Astrocyte of the spinal cord (primary cell): ENCODE measurements at regions not wholly inside any gene's neighbourhood (a gene's known extent, or its start where the extent isn't known, plus 50 kb on each side); places are given as distances from the start of the nearest gene placed in this dataset.

Experiments
- DNase-seq: peaks from one replicate; pipeline ENCODE4 v3.0.0; 2011; ENCODE audit warnings: low read depth, low spot score
- H3K4me3 ChIP-seq: 2 replicates; pipeline ENCODE4 v1.5.1; 2011; ENCODE audit warnings: low read depth, mild to moderate bottlenecking, low read length, moderate library complexity
- CTCF ChIP-seq: IDR thresholded peaks from 2 replicates; pipeline ENCODE4 v1.5.1; 2012; ENCODE audit warnings: low read depth, mild to moderate bottlenecking, low read length, inconsistent platforms
- in situ Hi-C: cut with HindIII; loops from 2 replicates; pipeline ENCODE4 v1.10.0; 2017; ENCODE audit warnings: low sequenced_read_pairs

- in situ Hi-C loops: no loop called here
- DNase-seq: no peak
- no peak for TF ChIP-seq CTCF
- H3K4me3 ChIP-seq: no peak overlapping the region
Measured at GRCh38 chr9:73037613-73038012, 84.8 kb upstream of the ALDH1A1 start.

- peak; percentile 2 for TF ChIP-seq CTCF
- no peak overlapping the region for H3K4me3 ChIP-seq
- in situ Hi-C loops: no loop called here
- DNase-seq: no peak
Measured at GRCh38 chr9:73034962-73035361, 82.1 kb upstream of the ALDH1A1 start.

- DNase-seq: no peak
- in situ Hi-C loops: no loop called here
- H3K4me3 ChIP-seq: no peak overlapping the region
- TF ChIP-seq CTCF: no peak
Measured at GRCh38 chr9:73031350-73031749, 78.5 kb upstream of the ALDH1A1 start.

- no peak for TF ChIP-seq CTCF
- DNase-seq: no peak
- in situ Hi-C loops: no loop called here
- H3K4me3 ChIP-seq: no peak overlapping the region
Measured at GRCh38 chr9:73030370-73031030, 77.6 kb upstream of the ALDH1A1 start.

- H3K4me3 ChIP-seq: no peak overlapping the region
- no peak for DNase-seq
- no peak for TF ChIP-seq CTCF
- in situ Hi-C loops: no loop called here
Measured at GRCh38 chr9:73029346-73029745, 76.5 kb upstream of the ALDH1A1 start.

- TF ChIP-seq CTCF: no peak
- no peak for DNase-seq
- H3K4me3 ChIP-seq: no peak overlapping the region
- in situ Hi-C loops: no loop called here
Measured at GRCh38 chr9:73026375-73026774, 73.5 kb upstream of the ALDH1A1 start.
